ENCODE measurements at regions not wholly inside any gene's neighbourhood (a gene's known extent, or its start where the extent isn't known, plus 50 kb on each side); places are given as distances from the start of the nearest gene placed in this dataset.

DNA sequence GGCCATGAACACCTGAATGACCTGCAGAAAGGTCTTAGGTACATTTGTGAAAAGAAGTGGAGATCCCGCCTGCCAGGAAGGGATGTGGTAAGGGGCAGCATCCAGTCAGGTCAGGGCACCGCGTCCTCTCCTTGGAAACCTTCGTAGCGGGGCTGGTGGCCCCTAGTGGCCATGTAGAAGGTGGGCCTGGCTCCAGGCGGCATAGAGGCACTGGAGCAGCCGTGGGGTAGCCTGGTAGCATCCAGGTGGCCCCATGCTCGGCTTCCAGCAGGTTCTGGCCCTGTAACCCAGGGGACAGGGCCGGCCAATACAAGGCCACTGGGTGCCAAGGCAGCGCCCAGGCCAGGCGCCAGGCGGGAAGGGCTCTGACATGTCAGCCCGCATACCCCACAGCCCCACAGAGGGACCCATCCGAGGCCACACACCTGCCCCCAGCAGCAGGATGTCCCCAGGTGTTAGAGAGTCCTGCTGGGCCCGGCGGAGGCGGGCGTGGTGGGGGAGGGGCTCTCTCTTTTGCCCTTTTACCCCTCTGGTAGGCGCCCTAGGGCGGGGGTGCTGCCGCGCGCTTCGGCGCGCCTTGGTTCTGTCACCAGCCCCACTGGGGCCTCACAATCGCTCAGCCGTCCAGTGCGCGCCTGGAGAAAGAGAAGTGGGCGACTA is 58.3 kb upstream of the SPATA31E1 start:
- no peak for DNase-seq

DNA sequence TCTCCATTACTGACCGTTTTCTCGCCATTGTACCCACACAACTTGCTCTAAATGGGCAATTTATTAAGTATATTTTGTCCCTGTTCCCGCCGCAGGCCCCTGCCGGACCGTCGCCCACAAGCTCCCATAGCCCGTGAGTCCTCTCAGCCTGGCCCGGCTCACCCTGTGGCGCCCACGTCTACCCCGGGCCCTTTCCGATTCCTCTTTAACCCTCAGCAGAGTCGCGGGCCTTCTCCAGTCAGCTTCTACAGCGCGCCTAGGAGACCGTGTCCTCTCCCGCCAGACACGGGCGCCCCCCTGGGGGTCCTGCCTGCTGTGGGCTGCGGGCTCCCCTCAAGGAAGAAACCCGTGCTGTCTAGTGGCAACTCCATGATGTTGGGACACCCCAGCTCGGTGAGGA is 57.8 kb upstream of the SPATA31E1 start:
- no peak for DNase-seq

DNA sequence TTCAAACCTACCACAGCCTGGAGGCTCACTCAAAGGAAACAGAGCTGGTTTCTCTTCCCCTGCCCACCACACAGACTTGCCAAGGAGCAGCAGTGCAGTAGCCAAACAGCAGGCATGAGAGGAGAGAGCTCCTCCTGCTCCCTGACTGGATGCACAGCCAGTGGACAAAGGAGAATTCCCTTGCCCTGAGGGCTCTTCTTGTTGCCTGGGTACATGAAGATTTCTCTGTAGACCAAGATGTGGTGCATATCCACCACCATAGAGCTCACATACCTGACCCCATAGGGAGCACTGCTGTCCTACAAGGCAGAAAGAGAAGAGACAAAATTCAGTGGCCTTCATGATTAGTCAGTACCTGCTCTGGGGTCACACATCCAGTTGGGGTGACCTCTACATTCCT is 56.3 kb upstream of the SPATA31E1 start:
- no peak for DNase-seq

DNA sequence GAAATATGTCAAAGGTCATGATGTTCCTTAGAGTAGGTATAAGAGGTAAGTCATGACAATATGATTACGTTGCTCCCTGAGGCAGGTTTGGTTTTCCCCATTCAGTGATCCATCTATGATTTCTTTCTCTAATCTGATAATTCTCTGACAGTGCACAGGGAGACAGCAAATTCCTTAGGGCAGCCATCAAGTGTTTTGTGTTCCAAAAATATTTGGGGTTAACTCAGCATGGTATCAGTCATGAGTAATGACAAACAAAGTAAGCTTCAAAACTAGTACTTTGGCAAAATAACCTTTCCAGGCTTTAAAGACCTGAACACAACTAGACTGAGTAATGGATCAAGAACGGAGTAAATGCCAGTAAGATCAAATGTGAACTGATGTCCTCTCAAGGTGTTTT is 55.3 kb upstream of the SPATA31E1 start:
- no peak for DNase-seq

DNA sequence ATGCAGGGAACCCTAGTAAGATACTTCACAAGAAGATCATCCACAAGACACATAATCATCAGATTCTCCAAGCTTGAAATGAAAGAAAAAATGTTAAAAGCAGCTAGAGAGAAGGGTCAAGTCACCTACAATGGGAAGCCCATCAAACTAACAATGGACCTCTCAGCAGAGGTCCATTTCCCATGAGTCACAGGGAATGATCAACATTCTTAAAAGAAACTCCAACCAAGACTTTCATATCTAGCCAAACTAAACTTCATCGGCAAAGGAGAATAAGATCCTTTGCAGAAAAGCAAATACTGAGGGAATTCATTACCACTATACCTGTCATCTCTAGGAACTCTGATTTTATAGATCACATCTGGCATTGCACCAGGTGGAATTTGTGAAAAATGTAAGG is 52.9 kb upstream of the SPATA31E1 start:
- no peak for DNase-seq

DNA sequence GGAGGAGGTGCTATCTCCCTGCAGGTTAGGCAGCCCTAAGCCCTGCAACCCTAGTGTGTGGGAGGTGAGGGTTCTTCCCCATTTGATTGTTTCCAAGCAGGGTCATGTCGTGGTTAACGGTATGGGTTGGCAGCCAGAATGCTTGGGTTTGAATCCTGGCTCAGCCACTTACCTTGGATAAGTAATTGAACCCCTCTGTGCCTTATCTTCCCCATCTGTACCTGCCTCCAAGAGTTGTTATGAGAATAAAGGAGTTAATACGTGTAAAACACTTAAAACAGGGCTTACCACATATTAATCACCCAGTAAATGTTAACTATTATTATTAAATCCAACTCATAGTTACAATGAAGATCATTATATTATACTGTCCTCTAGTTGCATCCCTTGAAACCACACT is 52.2 kb upstream of the SPATA31E1 start:
- DNase-seq = no peak

DNA sequence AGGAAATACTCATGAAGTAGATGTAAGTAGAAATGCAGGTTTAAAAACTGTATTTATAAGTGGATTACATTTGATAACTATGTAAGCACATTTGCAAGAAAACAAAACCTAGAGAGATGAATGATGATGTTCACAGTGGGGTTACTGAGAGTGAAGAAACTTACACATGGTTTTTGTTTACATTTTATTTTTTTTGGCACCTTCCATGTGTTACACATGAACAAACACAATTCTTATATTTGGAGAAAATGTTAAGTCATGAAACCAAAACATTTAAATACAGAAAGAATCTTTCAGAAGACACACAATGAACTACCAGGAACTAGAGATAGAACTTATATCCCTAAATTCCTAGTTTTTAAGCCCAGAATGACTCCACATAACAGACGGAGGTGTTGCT is 51.5 kb upstream of the SPATA31E1 start:
- no peak for DNase-seq
